ENCODE measurements at regions not wholly inside any gene's neighbourhood (a gene's known extent, or its start where the extent isn't known, plus 50 kb on each side); places are given as distances from the start of the nearest gene placed in this dataset.

GRCh38 chr4:135177321-135177720, 975.7 kb upstream of the PABPC4L start:
- TF ChIP-seq, protein P1, sequence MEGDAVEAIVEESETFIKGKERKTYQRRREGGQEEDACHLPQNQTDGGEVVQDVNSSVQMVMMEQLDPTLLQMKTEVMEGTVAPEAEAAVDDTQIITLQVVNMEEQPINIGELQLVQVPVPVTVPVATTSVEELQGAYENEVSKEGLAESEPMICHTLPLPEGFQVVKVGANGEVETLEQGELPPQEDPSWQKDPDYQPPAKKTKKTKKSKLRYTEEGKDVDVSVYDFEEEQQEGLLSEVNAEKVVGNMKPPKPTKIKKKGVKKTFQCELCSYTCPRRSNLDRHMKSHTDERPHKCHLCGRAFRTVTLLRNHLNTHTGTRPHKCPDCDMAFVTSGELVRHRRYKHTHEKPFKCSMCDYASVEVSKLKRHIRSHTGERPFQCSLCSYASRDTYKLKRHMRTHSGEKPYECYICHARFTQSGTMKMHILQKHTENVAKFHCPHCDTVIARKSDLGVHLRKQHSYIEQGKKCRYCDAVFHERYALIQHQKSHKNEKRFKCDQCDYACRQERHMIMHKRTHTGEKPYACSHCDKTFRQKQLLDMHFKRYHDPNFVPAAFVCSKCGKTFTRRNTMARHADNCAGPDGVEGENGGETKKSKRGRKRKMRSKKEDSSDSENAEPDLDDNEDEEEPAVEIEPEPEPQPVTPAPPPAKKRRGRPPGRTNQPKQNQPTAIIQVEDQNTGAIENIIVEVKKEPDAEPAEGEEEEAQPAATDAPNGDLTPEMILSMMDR (IDR thresholded peaks at IDR 0.05 in 8 of 11, conservative IDR thresholded peaks at IDR 0.05 in 3 of 11): no peak
- no peak for TF ChIP-seq POLR2A (IDR thresholded peaks at IDR 0.05)
- TF ChIP-seq POLR2AphosphoS5 (IDR thresholded peaks at IDR 0.05): no peak
